K562 (cell line): ENCODE measurements at regions not wholly inside any gene's neighbourhood (a gene's known extent, or its start where the extent isn't known, plus 50 kb on each side); places are given as distances from the start of the nearest gene placed in this dataset.

ENCODE experiments used
- JUN ChIP-seq, 2 experiments: sonication (generic) in 1 of 2; formaldehyde crosslinking in 1 of 2; IDR thresholded peaks; 2 replicates each; pipeline versions ENCODE4 v1.6.1 to v1.8.0; 2012 to 2022; ENCODE audit warnings: borderline replicate concordance in 2 of 2, mild to moderate bottlenecking in 2 of 2, improper control_type of control experiment in 1 of 2, low read depth in 1 of 2, low read length in 1 of 2, missing genetic modification reagents in 1 of 2
- RREB1 ChIP-seq: fragments of 250-450 bp; sonication (Bioruptor Pico); IDR thresholded peaks from 2 replicates; pipeline ENCODE4 v1.4.0; 2020
- ZNF384 ChIP-seq: IDR thresholded peaks from 2 replicates; pipeline ENCODE4 v1.6.1; 2012; ENCODE audit warnings: low read depth, low read length, improper control_type of control experiment

- TF ChIP-seq JUN (IDR thresholded peaks at IDR 0.05; ENCODE audit: borderline replicate concordance, low read depth, low read length), result no peak
- TF ChIP-seq JUN (CRISPR knock-in tag; IDR thresholded peaks at IDR 0.05; ENCODE audit: borderline replicate concordance), result no peak
- TF ChIP-seq RREB1 (CRISPR knock-in tag), result no peak
- no peak for TF ChIP-seq ZNF384
Observed at GRCh38 chr4:117783716-117784115, 250.6 kb upstream of the NDST3 start.
